ENCODE measurements at regions not wholly inside any gene's neighbourhood (a gene's known extent, or its start where the extent isn't known, plus 50 kb on each side); places are given as distances from the start of the nearest gene placed in this dataset.

GRCh38 chr16:79728048-79728922, 127.7 kb upstream of the MAF start:
- no peak for TF ChIP-seq CTCF (IDR thresholded peaks at IDR 0.05; ENCODE audit: insufficient read depth, low read length, poor library complexity, severe bottlenecking)
- no peak for TF ChIP-seq EZH2phosphoT487 (conservative IDR thresholded peaks at IDR 0.05; ENCODE audit: low read length)

Measured in SU-DHL-6 (cell line).